HEK293 (cell line): ENCODE measurements at regions not wholly inside any gene's neighbourhood (a gene's known extent, or its start where the extent isn't known, plus 50 kb on each side); places are given as distances from the start of the nearest gene placed in this dataset.

Experiments used
- CTCF ChIA-PET: fragments of 350-600 bp; formaldehyde crosslinking; extraction: SDS; loops from one replicate; lab custom pipeline; 2021; ENCODE audit warnings: antibody characterized with exemption; lab: Yijun Ruan, JAX
- POLR2A ChIA-PET: fragments of 300-600 bp; formaldehyde crosslinking; extraction: SDS; loops from one replicate; lab custom pipeline; 2020; ENCODE audit warnings: antibody characterized with exemption, inconsistent platforms; lab: Yijun Ruan, JAX
- H3K27ac ChIP-seq: fragments of 200-500 bp; sonication (Bioruptor generic); 2 replicates; pipeline ENCODE4 v1.5.1; 2014; ENCODE audit warnings: low read depth, low read length, control low read depth, inconsistent platforms; ENCODE audit errors: extremely low read depth
- H3K36me3 ChIP-seq, 2 experiments: fragments of 200-500 bp in 1 of 2; sonication (Bioruptor generic) in 1 of 2; 1 replicate in 1 of 2; 2 replicates in 1 of 2; pipeline ENCODE4 v1.5.1; 2014 to 2017; ENCODE audit warnings: inconsistent platforms in 2 of 2, low read length in 2 of 2; ENCODE audit not compliant: control insufficient read depth in 2 of 2, insufficient read depth in 1 of 2
- H3K4me1 ChIP-seq: fragments of 200-500 bp; sonication (Bioruptor generic); 2 replicates; pipeline ENCODE4 v1.5.1; 2014; ENCODE audit warnings: mild to moderate bottlenecking, low read length, inconsistent platforms; ENCODE audit not compliant: control insufficient read depth, insufficient read depth
- H3K4me3 ChIP-seq: 2 replicates; pipeline ENCODE4 v1.5.1; 2011; ENCODE audit warnings: low read depth, mild to moderate bottlenecking, control low read depth, low read length, moderate library complexity
- H3K9me3 ChIP-seq: fragments of 200-500 bp; sonication (Bioruptor generic); 2 replicates; pipeline ENCODE4 v1.5.1; 2014; ENCODE audit warnings: low read depth, low read length, inconsistent platforms; ENCODE audit not compliant: control insufficient read depth, insufficient read depth
- BCL6B ChIP-seq: fragments of 450-650 bp; formaldehyde crosslinking; IDR thresholded peaks from 2 replicates; pipeline ENCODE4 v1.5.1; 2017; ENCODE audit warnings: missing biosample characterization, missing genetic modification characterization
- GLI2 ChIP-seq: fragments of 450-650 bp; formaldehyde crosslinking; IDR thresholded peaks from 2 replicates; pipeline ENCODE4; 2017; ENCODE audit warnings: missing biosample characterization, missing genetic modification characterization, low read depth, borderline replicate concordance
- GLIS2 ChIP-seq: fragments of 450-650 bp; formaldehyde crosslinking; IDR thresholded peaks from 2 replicates; pipeline ENCODE4 v1.5.1; 2016; ENCODE audit warnings: missing biosample characterization, missing genetic modification characterization
- PRDM4 ChIP-seq: fragments of 450-650 bp; formaldehyde crosslinking; IDR thresholded peaks from 2 replicates; pipeline ENCODE4 v1.5.1; 2017; ENCODE audit warnings: missing biosample characterization, missing genetic modification characterization
- REST ChIP-seq: fragments of 450-650 bp; formaldehyde crosslinking; IDR thresholded peaks from 2 replicates; pipeline ENCODE4 v1.5.1; 2016; ENCODE audit warnings: missing biosample characterization, missing genetic modification characterization
- SCRT2 ChIP-seq: fragments of 450-650 bp; formaldehyde crosslinking; IDR thresholded peaks from 2 replicates; pipeline ENCODE4 v1.5.1; 2016; ENCODE audit warnings: missing biosample characterization, missing genetic modification characterization
- SETDB1 ChIP-seq: IDR thresholded peaks from one replicate; pipeline ENCODE4 v1.6.1; 2017; ENCODE audit warnings: mild to moderate bottlenecking, low read length, moderate library complexity, mixed read lengths; ENCODE audit not compliant: insufficient read length
- ZBTB17 ChIP-seq: fragments of 450-650 bp; formaldehyde crosslinking; IDR thresholded peaks from 2 replicates; pipeline ENCODE4 v1.5.1; 2016; ENCODE audit warnings: missing biosample characterization, missing genetic modification characterization
- ZBTB26 ChIP-seq: fragments of 450-650 bp; formaldehyde crosslinking; optimal IDR thresholded peaks from 2 replicates; pipeline ENCODE3; 2016; ENCODE audit warnings: missing biosample characterization, mild to moderate bottlenecking, missing genetic modification characterization
- ZNF16 ChIP-seq: fragments of 450-650 bp; formaldehyde crosslinking; IDR thresholded peaks from 2 replicates; pipeline ENCODE4 v1.5.1; 2016; ENCODE audit warnings: low read depth, missing biosample characterization, missing genetic modification characterization
- ZNF214 ChIP-seq: fragments of 450-650 bp; formaldehyde crosslinking; IDR thresholded peaks from 2 replicates; pipeline ENCODE4 v1.5.1; 2017; ENCODE audit warnings: missing biosample characterization, mild to moderate bottlenecking, missing genetic modification characterization, borderline replicate concordance
- ZNF24 ChIP-seq: fragments of 450-650 bp; formaldehyde crosslinking; IDR thresholded peaks from 2 replicates; pipeline ENCODE4 v1.5.1; 2016; ENCODE audit warnings: missing biosample characterization, missing genetic modification characterization
- ZNF248 ChIP-seq: fragments of 450-650 bp; formaldehyde crosslinking; IDR thresholded peaks from 2 replicates; pipeline ENCODE4 v1.5.1; 2017; ENCODE audit warnings: missing biosample characterization, missing genetic modification characterization
- ZNF354C ChIP-seq: fragments of 450-650 bp; formaldehyde crosslinking; IDR thresholded peaks from 2 replicates; pipeline ENCODE4 v1.5.1; 2016; ENCODE audit warnings: missing biosample characterization, missing genetic modification characterization, low read depth, borderline replicate concordance
- ZNF416 ChIP-seq: fragments of 450-650 bp; formaldehyde crosslinking; IDR thresholded peaks from 2 replicates; pipeline ENCODE4 v1.5.1; 2016; ENCODE audit warnings: missing biosample characterization, missing genetic modification characterization
- ZNF433 ChIP-seq: fragments of 450-650 bp; formaldehyde crosslinking; IDR thresholded peaks from 2 replicates; pipeline ENCODE4 v1.5.1; 2016; ENCODE audit warnings: missing biosample characterization, missing genetic modification characterization, low read depth
- ZNF529 ChIP-seq: fragments of 450-650 bp; formaldehyde crosslinking; IDR thresholded peaks from 2 replicates; pipeline ENCODE4 v1.5.1; 2017; ENCODE audit warnings: missing genetic modification characterization, missing biosample characterization; ENCODE audit not compliant: insufficient replicate concordance
- ZNF544 ChIP-seq: fragments of 450-650 bp; formaldehyde crosslinking; IDR thresholded peaks from 2 replicates; pipeline ENCODE4 v1.5.0; 2017; ENCODE audit warnings: missing biosample characterization, missing genetic modification characterization
- ZNF549 ChIP-seq: fragments of 450-650 bp; IDR thresholded peaks from 2 replicates; pipeline ENCODE4 v1.5.1; 2018; ENCODE audit warnings: missing biosample characterization, missing genetic modification characterization, mild to moderate bottlenecking, inconsistent platforms, moderate library complexity
- ZNF629 ChIP-seq: fragments of 450-650 bp; formaldehyde crosslinking; IDR thresholded peaks from 2 replicates; pipeline ENCODE4 v1.5.1; 2017; ENCODE audit warnings: missing biosample characterization, missing genetic modification characterization
- ZNF670 ChIP-seq: fragments of 450-650 bp; formaldehyde crosslinking; IDR thresholded peaks from 2 replicates; pipeline ENCODE4 v1.5.1; 2016; ENCODE audit warnings: missing biosample characterization, missing genetic modification characterization, low read depth
- ZNF777 ChIP-seq: fragments of 450-650 bp; formaldehyde crosslinking; IDR thresholded peaks from 2 replicates; pipeline ENCODE4 v1.5.1; 2017; ENCODE audit warnings: missing biosample characterization, missing genetic modification characterization, borderline replicate concordance
- ZNF785 ChIP-seq: fragments of 450-650 bp; formaldehyde crosslinking; IDR thresholded peaks from 2 replicates; pipeline ENCODE4 v1.5.1; 2016; ENCODE audit warnings: missing biosample characterization, missing genetic modification characterization

- TF ChIP-seq PRDM4 (tag by site-specific recombination) (no peak), ZNF544 (tag by site-specific recombination) (no peak), ZNF529 (tag by site-specific recombination) (no peak), SCRT2 (tag by site-specific recombination) (no peak), ZBTB17 (tag by site-specific recombination) (no peak)
- TF ChIP-seq, all 188 proteins: peak for 0
Observed at GRCh38 chr10:3622427-3622826, 162.6 kb downstream of the KLF6 start (continued).

GRCh38 chr10:3620818-3621217, 164.2 kb downstream of the KLF6 start:
- no peaks in the 10 kb centered on the region for H3K4me1 ChIP-seq
- TF ChIP-seq BCL6B (tag by site-specific recombination) (no peak), SETDB1 (peak; percentile 87), REST (tag by site-specific recombination) (no peak), ZNF777 (tag by site-specific recombination) (no peak)
- no peak overlapping the region for H3K4me3 ChIP-seq
- no peaks in the 10 kb centered on the region for H3K36me3 ChIP-seq
- H3K9me3 ChIP-seq, result no peaks in the 10 kb centered on the region
- no peak overlapping the region for H3K27ac ChIP-seq
- ChIA-PET POLR2A (no interaction called here), CTCF (no interaction called here)

GRCh38 chr10:3619241-3619640, 165.8 kb downstream of the KLF6 start:
- ChIA-PET CTCF (no interaction called here), POLR2A (no interaction called here)
- H3K4me1 ChIP-seq, result no peaks in the 10 kb centered on the region

More at GRCh38 chr10:3619241-3619640, 165.8 kb downstream of the KLF6 start:
- Histone ChIP-seq H3K27ac (no peak overlapping the region), H3K9me3 (no peaks in the 10 kb centered on the region), H3K4me3 (no peak overlapping the region), H3K36me3 (no peaks in the 10 kb centered on the region)
- TF ChIP-seq ZNF214 (tag by site-specific recombination) (no peak), ZNF549 (tag by site-specific recombination) (no peak), ZNF416 (tag by site-specific recombination) (no peak), ZNF629 (tag by site-specific recombination) (no peak), ZNF433 (no peak), ZNF354C (tag by site-specific recombination) (no peak), ZNF16 (no peak), ZNF248 (tag by site-specific recombination) (no peak), GLIS2 (tag by site-specific recombination) (no peak), ZBTB26 (tag by site-specific recombination) (no peak), ZNF785 (tag by site-specific recombination) (no peak), ZNF24 (no peak), ZNF670 (no peak), GLI2 (tag by site-specific recombination) (no peak)
